Common myeloid progenitor, CD34-positive (primary cell): ENCODE measurements at regions not wholly inside any gene's neighbourhood (a gene's known extent, or its start where the extent isn't known, plus 50 kb on each side); places are given as distances from the start of the nearest gene placed in this dataset.
"Not testable (repeated sequence)": the region's sequence is repeated elsewhere in the genome, so short reads cannot be mapped to it uniquely, and the experiment has no call there.

Experiments used
- CTCF ChIA-PET: fragments of 350-600 bp; sonication (Branson Sonifier 250); formaldehyde crosslinking; loops from one replicate; lab custom pipeline; 2021; ENCODE audit warnings: antibody characterized with exemption; lab: Charles Lee
- POLR2A ChIA-PET: fragments of 350-600 bp; sonication (Branson Sonifier 250); formaldehyde crosslinking; loops from one replicate; lab custom pipeline; 2021; ENCODE audit warnings: antibody characterized with exemption; lab: Charles Lee
- DNase-seq, 3 donors: peaks; one replicate each; pipeline versions ENCODE4 v3.0.0 to v3.0.0-alpha.2; 2013
- H3K27ac ChIP-seq, 2 experiments: 1 replicate in 1 of 2; 2 replicates in 1 of 2; pipeline ENCODE4 v1.7.0; 2013; ENCODE audit warnings: inconsistent platforms in 2 of 2, low read length in 2 of 2, mild to moderate bottlenecking in 2 of 2, low read depth in 1 of 2, moderate library complexity in 1 of 2; ENCODE audit not compliant: severe bottlenecking in 2 of 2, insufficient read depth in 1 of 2, poor library complexity in 1 of 2
- H3K27me3 ChIP-seq, 5 experiments: replicated peaks in 2 of 5; 1 replicate in 3 of 5; 2 replicates in 2 of 5; pipeline versions ENCODE4 v1.6.1 to v1.7.0; 2013; ENCODE audit warnings: low read length in 4 of 5, mild to moderate bottlenecking in 2 of 5, moderate library complexity in 2 of 5, inconsistent platforms in 1 of 5; ENCODE audit not compliant: insufficient read depth in 5 of 5, control insufficient read depth in 4 of 5
- H3K36me3 ChIP-seq, 4 experiments: 1 replicate in 2 of 4; 2 replicates in 2 of 4; pipeline versions ENCODE4 v1.6.1 to v1.7.0; 2013; ENCODE audit warnings: low read length in 3 of 4, control low read depth in 1 of 4, mild to moderate bottlenecking in 1 of 4; ENCODE audit not compliant: control insufficient read depth in 4 of 4, insufficient read depth in 4 of 4
- H3K4me1 ChIP-seq, 4 experiments: 1 replicate in 3 of 4; 2 replicates in 1 of 4; pipeline versions ENCODE4 v1.6.1 to v1.7.1; 2013; ENCODE audit warnings: low read length in 3 of 4, mild to moderate bottlenecking in 3 of 4, control low read depth in 1 of 4, inconsistent platforms in 1 of 4, moderate library complexity in 1 of 4; ENCODE audit not compliant: control insufficient read depth in 4 of 4, insufficient read depth in 4 of 4; ENCODE audit errors: control extremely low read depth in 1 of 4
- H3K4me3 ChIP-seq, 7 experiments: 1 replicate in 4 of 7; 2 replicates in 3 of 7; pipeline versions ENCODE4 v1.5.1 to v1.7.0; 2013; ENCODE audit warnings: mild to moderate bottlenecking in 7 of 7, low read length in 6 of 7, moderate library complexity in 6 of 7, inconsistent platforms in 2 of 7, low read depth in 2 of 7, control low read depth in 1 of 7; ENCODE audit not compliant: insufficient read depth in 4 of 7, control insufficient read depth in 1 of 7; ENCODE audit errors: extremely low read depth in 1 of 7
- H3K9me3 ChIP-seq, 5 experiments: 1 replicate in 4 of 5; 2 replicates in 1 of 5; pipeline versions ENCODE4 v1.6.1 to v1.7.1; 2013; ENCODE audit warnings: low read length in 4 of 5, mild to moderate bottlenecking in 2 of 5, inconsistent platforms in 1 of 5, low read depth in 1 of 5, moderate library complexity in 1 of 5; ENCODE audit not compliant: control insufficient read depth in 4 of 5, insufficient read depth in 2 of 5; ENCODE audit errors: control extremely low read depth in 1 of 5
- WGBS: methylation state at CpG from one replicate; pipeline ENCODE4 v1.1.5; 2013; ENCODE audit not compliant: insufficient coverage; 5-methylcytosine and 5-hydroxymethylcytosine counted together

- not testable (repeated sequence) for H3K4me3 ChIP-seq
- DNase-seq, result peak in 2 of 3 donors; percentile 79 to 88
Observed at GRCh38 chr12:8320251-8320730, 92.9 kb upstream of the FAM90A1 start.

DNA sequence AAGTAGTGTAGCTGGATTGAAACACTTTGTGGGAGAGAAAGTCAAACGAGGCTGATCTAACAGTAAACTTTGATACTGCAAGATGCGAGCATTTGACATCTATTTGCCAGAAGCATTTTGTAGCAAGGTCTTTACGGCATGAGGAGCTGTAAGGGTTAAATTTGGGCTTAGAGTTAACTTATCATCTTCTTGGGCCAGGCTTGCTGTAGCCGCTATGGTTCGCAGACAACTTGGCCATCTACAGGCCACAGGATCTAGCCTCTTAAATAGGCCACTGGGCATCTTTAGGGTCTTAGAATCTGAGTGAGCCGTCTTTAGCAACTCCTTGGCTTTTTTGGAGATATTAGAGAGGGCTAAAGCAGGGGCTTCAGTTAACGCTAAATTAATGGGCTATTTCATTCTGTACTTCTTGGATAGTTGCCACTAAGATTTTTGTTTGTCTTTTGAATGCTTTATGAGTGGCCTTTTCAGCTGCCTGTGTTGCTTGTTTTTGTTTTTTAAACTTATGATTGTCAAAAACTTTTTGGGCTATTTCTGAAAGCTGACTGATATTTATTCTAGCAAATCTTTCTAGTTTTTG, 93.5 kb upstream of the FAM90A1 start:
- POLR2A ChIA-PET, H3K36me3 ChIP-seq, H3K27ac ChIP-seq, H3K27me3 ChIP-seq, H3K4me1 ChIP-seq, H3K9me3 ChIP-seq, CTCF ChIA-PET, DNase-seq, H3K4me3 ChIP-seq: not testable (repeated sequence)
- WGBS, result 98% methylated on average over 6 of the region's 7 CpGs

More at GRCh38 chr12:8320251-8320730, 92.9 kb upstream of the FAM90A1 start:
- H3K27ac ChIP-seq, H3K27me3 ChIP-seq, CTCF ChIA-PET, H3K4me1 ChIP-seq, H3K9me3 ChIP-seq, POLR2A ChIA-PET, H3K36me3 ChIP-seq: not testable (repeated sequence)
- 84% methylated on average over 7 of the region's 11 CpGs for WGBS

- POLR2A ChIA-PET, result not testable (repeated sequence)
Observed at GRCh38 chr12:8325145-8325839, 97.9 kb upstream of the FAM90A1 start.

GRCh38 chr12:8328835-8329234, 101.4 kb upstream of the FAM90A1 start:
- H3K9me3 ChIP-seq, H3K27ac ChIP-seq, H3K27me3 ChIP-seq, H3K4me1 ChIP-seq, H3K36me3 ChIP-seq, H3K4me3 ChIP-seq, POLR2A ChIA-PET, CTCF ChIA-PET: not testable (repeated sequence)
- 63% methylated on average over 3 of the region's 3 CpGs for WGBS
- peak in 2 of 3 donors; percentile 45 to 60 for DNase-seq

More at GRCh38 chr12:8325145-8325839, 97.9 kb upstream of the FAM90A1 start:
- no CpG with 5 or more reads among the region's 4 CpGs for whole genome bisulfite sequencing
- H3K27ac ChIP-seq, H3K36me3 ChIP-seq, H3K4me1 ChIP-seq, CTCF ChIA-PET, H3K27me3 ChIP-seq, H3K4me3 ChIP-seq, H3K9me3 ChIP-seq: not testable (repeated sequence)
- DNase-seq, result peak in 1 of 3 donors; percentile 43

- H3K4me1 ChIP-seq, H3K9me3 ChIP-seq, H3K4me3 ChIP-seq, H3K27ac ChIP-seq, POLR2A ChIA-PET, CTCF ChIA-PET, H3K27me3 ChIP-seq, H3K36me3 ChIP-seq, DNase-seq: not testable (repeated sequence)
- no CpG with 5 or more reads among the region's 2 CpGs for WGBS
Observed at GRCh38 chr12:8332373-8332772, 105.0 kb upstream of the FAM90A1 start.

DNA sequence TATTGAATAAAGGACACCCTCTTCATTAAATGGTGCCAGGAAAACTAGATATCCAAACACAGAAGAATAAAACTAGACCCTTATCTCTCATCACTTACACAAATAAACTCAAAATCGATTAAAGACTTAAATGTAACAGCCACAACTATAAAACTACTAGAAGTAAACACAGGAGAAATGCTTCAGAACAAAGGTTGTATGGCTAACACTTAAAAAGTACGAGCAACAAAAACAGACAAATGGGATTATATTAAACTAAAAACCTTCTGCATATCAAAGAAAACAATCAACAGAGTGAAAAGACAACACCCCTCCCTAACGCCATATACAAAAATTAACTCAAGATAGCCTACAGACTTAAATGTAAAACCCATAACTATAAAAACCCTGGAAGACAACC, 104.7 kb upstream of the CLEC6A start:
- H3K27ac ChIP-seq, H3K4me1 ChIP-seq, CTCF ChIA-PET, H3K36me3 ChIP-seq, POLR2A ChIA-PET, H3K4me3 ChIP-seq, DNase-seq, H3K9me3 ChIP-seq, H3K27me3 ChIP-seq: not testable (repeated sequence)
- WGBS, result 100% methylated on average over 1 of the region's 3 CpGs

GRCh38 chr12:8354741-8355140, 101.0 kb upstream of the CLEC6A start:
- H3K9me3 ChIP-seq, H3K4me1 ChIP-seq, H3K36me3 ChIP-seq, H3K27me3 ChIP-seq, DNase-seq, CTCF ChIA-PET, H3K27ac ChIP-seq, H3K4me3 ChIP-seq, POLR2A ChIA-PET: not testable (repeated sequence)
- WGBS, result no CpG with 5 or more reads among the region's 1 CpG
